SK-N-SH treated with all-trans-retinoic acid at 6 μM for 48 hours (cell line): ENCODE measurements at regions not wholly inside any gene's neighbourhood (a gene's known extent, or its start where the extent isn't known, plus 50 kb on each side); places are given as distances from the start of the nearest gene placed in this dataset.

ENCODE experiments used
- CREB5 ChIP-seq: fragments of 250-450 bp; sonication (Bioruptor Pico); IDR thresholded peaks from 2 replicates; pipeline ENCODE4 v1.5.1; 2020; ENCODE audit warnings: low read depth, mild to moderate bottlenecking, moderate library complexity
- ESRRG ChIP-seq: fragments of 250-450 bp; sonication (Bioruptor Pico); IDR thresholded peaks from 2 replicates; pipeline ENCODE4 v1.6.1; 2021; ENCODE audit warnings: mild to moderate bottlenecking
- GLIS3 ChIP-seq: fragments of 250-450 bp; sonication (Bioruptor Pico); IDR thresholded peaks from 2 replicates; pipeline ENCODE4 v1.5.0; 2020; ENCODE audit warnings: mild to moderate bottlenecking, moderate library complexity
- POU6F1 ChIP-seq: fragments of 250-450 bp; sonication (Bioruptor Pico); IDR thresholded peaks from 2 replicates; pipeline ENCODE4 v1.8.0; 2021; ENCODE audit warnings: low read depth, mild to moderate bottlenecking, moderate library complexity, borderline replicate concordance
- TOX ChIP-seq: fragments of 250-450 bp; sonication (Bioruptor Pico); IDR thresholded peaks from 2 replicates; pipeline ENCODE4 v1.8.0; 2021; ENCODE audit warnings: mild to moderate bottlenecking, moderate library complexity, borderline replicate concordance
- ZFP3 ChIP-seq: fragments of 250-450 bp; sonication (Bioruptor Pico); IDR thresholded peaks from 2 replicates; pipeline ENCODE4 v1.5.0; 2020; ENCODE audit warnings: mild to moderate bottlenecking, moderate library complexity
- ZNF8 ChIP-seq: fragments of 450-650 bp; formaldehyde crosslinking; IDR thresholded peaks from 2 replicates; pipeline ENCODE4 v1.5.0; 2020; ENCODE audit warnings: mild to moderate bottlenecking, moderate library complexity

- TF ChIP-seq TOX (CRISPR knock-in tag), result no peak
- TF ChIP-seq ZFP3, result no peak
- no peak for TF ChIP-seq POU6F1 (CRISPR knock-in tag)
- TF ChIP-seq ZNF8 (CRISPR knock-in tag), result no peak
- no peak for TF ChIP-seq ESRRG (CRISPR knock-in tag)
- no peak for TF ChIP-seq CREB5 (CRISPR knock-in tag)
- no peak for TF ChIP-seq GLIS3 (CRISPR knock-in tag)
Observed at GRCh38 chr5:96501991-96502646, 69.1 kb upstream of the PCSK1 start.
